Spleen (tissue), 11 donors: ENCODE measurements at regions not wholly inside any gene's neighbourhood (a gene's known extent, or its start where the extent isn't known, plus 50 kb on each side); places are given as distances from the start of the nearest gene placed in this dataset.
"Not testable (repeated sequence)": the region's sequence is repeated elsewhere in the genome, so short reads cannot be mapped to it uniquely, and the experiment has no call there.

ENCODE experiments used
- DNase-seq: peaks from one replicate; pipeline ENCODE4 v3.0.0-alpha.2; 2020
- H3K27ac ChIP-seq, 8 donors: fragments of 200-600 bp; sonication (generic) in 7 of 8; 1 replicate in 4 of 8; 2 replicates in 4 of 8; pipeline versions ENCODE4 v1.5.0 to v1.8.0; 2016 to 2021; ENCODE audit warnings: inconsistent platforms in 4 of 8, mild to moderate bottlenecking in 4 of 8, moderate library complexity in 1 of 8
- H3K27me3 ChIP-seq, 7 donors: fragments of 200-600 bp; sonication (generic) in 6 of 7; replicated peaks in 1 of 7; 1 replicate in 4 of 7; 2 replicates in 3 of 7; pipeline versions ENCODE4 v1.5.0 to v1.8.0; 2016 to 2021; ENCODE audit warnings: inconsistent platforms in 3 of 7, mild to moderate bottlenecking in 1 of 7
- H3K36me3 ChIP-seq, 6 donors: fragments of 200-600 bp; sonication (generic) in 5 of 6; 1 replicate in 4 of 6; 2 replicates in 2 of 6; pipeline versions ENCODE4 v1.5.0 to v1.8.0; 2016 to 2021; ENCODE audit warnings: inconsistent platforms in 2 of 6
- H3K4me1 ChIP-seq, 6 donors: fragments of 200-600 bp; sonication (generic) in 5 of 6; 1 replicate in 3 of 6; 2 replicates in 3 of 6; pipeline versions ENCODE4 v1.5.0 to v1.8.0; 2016 to 2021; ENCODE audit warnings: inconsistent platforms in 3 of 6
- H3K4me3 ChIP-seq, 8 donors: fragments of 200-600 bp; sonication (generic) in 7 of 8; 1 replicate in 4 of 8; 2 replicates in 4 of 8; pipeline versions ENCODE4 v1.5.0 to v1.8.0; 2016 to 2021; ENCODE audit warnings: inconsistent platforms in 4 of 8, mild to moderate bottlenecking in 4 of 8, moderate library complexity in 2 of 8
- H3K9me3 ChIP-seq, 8 donors: fragments of 200-600 bp; sonication (generic) in 7 of 8; 1 replicate in 4 of 8; 2 replicates in 4 of 8; pipeline versions ENCODE4 v1.5.0 to v1.8.0; 2016 to 2021; ENCODE audit warnings: inconsistent platforms in 4 of 8
- CTCF ChIP-seq, 11 experiments: fragments of 200-600 bp in 7 of 11; fragments of 450-650 bp in 4 of 11; sonication (generic) in 4 of 11; IDR thresholded peaks in 8 of 11; conservative IDR thresholded peaks in 3 of 11; 1 replicate in 7 of 11; 2 replicates in 4 of 11; pipeline versions ENCODE4 v1.4.0 to v1.8.0; 2016 to 2021; ENCODE audit warnings: antibody characterized with exemption in 11 of 11, inconsistent platforms in 4 of 11, mild to moderate bottlenecking in 1 of 11
- POLR2A ChIP-seq, 3 donors: fragments of 450-650 bp; IDR thresholded peaks; one replicate each; pipeline ENCODE4 v1.5.1; 2017; ENCODE audit warnings: antibody characterized with exemption in 3 of 3, mild to moderate bottlenecking in 1 of 3
- POLR2AphosphoS5 ChIP-seq, 3 donors: sonication (generic); formaldehyde crosslinking; IDR thresholded peaks; one replicate each; pipeline ENCODE4 v1.5.1; 2017; ENCODE audit warnings: antibody characterized with exemption in 3 of 3
- WGBS, 5 donors: extraction: QIAGEN DNeasy Blood & Tissue Kit in 3 of 5; methylation state at CpG; one replicate each; pipeline versions ENCODE4 v1.1.5 to v1.1.7; 2013 to 2018; 5-methylcytosine and 5-hydroxymethylcytosine counted together
- intact Hi-C: fragments of 100-400 bp; cut with DNase I; formaldehyde crosslinking; loops from one replicate; pipeline ENCODE4 v1.15.0; 2023; ENCODE audit warnings: low total_unique reads
- donor health status: healthy with polysubstance abuse.
- donor health status: DM: no; HTN: no; CAD: no; lungs with moderate emphysema.
- donor health status: DM: no; HTN: no; CAD: no.
- donor health status: Bipolar disorder and iron deficiency.
- donor health status: healthy.
- donor health status: DM: no; HTN: no; CAD: no.
- donor health status: DM: yes; HTN: yes; CAD: no.

- intact Hi-C loops = no loop called here
- DNase-seq = no peak
These were observed 175.8 kb downstream of the NPIPB11 start for GRCh38 chr16:29230671-29231096.

GRCh38 chr16:29230006-29230668 lies 176.4 kb downstream of the NPIPB11 start:
- 90 to 96% (median 92%) methylated on average over 10 to 21 of the region's 21 CpGs for WGBS, 5 donors

More at GRCh38 chr16:29230671-29231096, 175.8 kb downstream of the NPIPB11 start:
- no peaks in the 10 kb centered on the region for H3K9me3 ChIP-seq
- no peak overlapping the region for H3K4me3 ChIP-seq
- H3K36me3 ChIP-seq = peaks cover 0 to 14% (median 0%) of the 10 kb centered on the region in 6 donors
- TF ChIP-seq CTCF (IDR thresholded peaks at IDR 0.05 in 8 of 11, conservative IDR thresholded peaks at IDR 0.05 in 3 of 11) (no peak), POLR2AphosphoS5 (IDR thresholded peaks at IDR 0.05) (no peak), POLR2A (IDR thresholded peaks at IDR 0.05) (no peak)
- peaks cover 0 to 26% (median 2%) of the 10 kb centered on the region in 6 donors for H3K4me1 ChIP-seq
- WGBS, 5 donors = 83 to 93% (median 87%) methylated on average over 11 to 22 of the region's 22 CpGs
- no peaks in the 10 kb centered on the region for H3K27me3 ChIP-seq
- no peak overlapping the region for H3K27ac ChIP-seq

GRCh38 chr16:29229616-29230005 lies 176.9 kb downstream of the NPIPB11 start:
- DNase-seq, intact Hi-C loops, H3K4me3 ChIP-seq, H3K27me3 ChIP-seq, H3K9me3 ChIP-seq: not testable (repeated sequence)
- peaks cover 0 to 26% (median 2%) of the 10 kb centered on the region in 6 donors for H3K4me1 ChIP-seq
- 48 to 82% (median 72%) methylated on average over 6 to 8 of the region's 8 CpGs for WGBS, 5 donors
- peak overlapping the region in 1 of 8 donors; percentile 8 for H3K27ac ChIP-seq
- peaks cover 0 to 14% (median 0%) of the 10 kb centered on the region in 6 donors for H3K36me3 ChIP-seq
- TF ChIP-seq POLR2AphosphoS5 (IDR thresholded peaks at IDR 0.05) = peak in 1 of 3 donors; percentile 23

More at GRCh38 chr16:29230006-29230668, 176.4 kb downstream of the NPIPB11 start:
- H3K27me3 ChIP-seq, H3K9me3 ChIP-seq, intact Hi-C loops, DNase-seq, H3K4me3 ChIP-seq: not testable (repeated sequence)
- H3K27ac ChIP-seq = peak overlapping the region in 1 of 8 donors; percentile 8
- H3K4me1 ChIP-seq = peaks cover 0 to 26% (median 2%) of the 10 kb centered on the region in 6 donors
- H3K36me3 ChIP-seq = peaks cover 0 to 14% (median 0%) of the 10 kb centered on the region in 6 donors

GRCh38 chr16:29228664-29229611 lies 177.6 kb downstream of the NPIPB11 start:
- H3K4me3 ChIP-seq, H3K27me3 ChIP-seq, intact Hi-C loops, DNase-seq, H3K9me3 ChIP-seq, H3K27ac ChIP-seq: not testable (repeated sequence)
- Histone ChIP-seq H3K36me3 (peaks cover 0 to 14% (median 0%) of the 10 kb centered on the region in 6 donors), H3K4me1 (peaks cover 0 to 30% (median 2%) of the 10 kb centered on the region in 6 donors)
- WGBS, 5 donors = 79 to 95% (median 89%) methylated on average over 21 to 28 of the region's 29 CpGs

GRCh38 chr16:29227751-29228663 lies 178.5 kb downstream of the NPIPB11 start:
- WGBS, 5 donors = 51 to 82% (median 57%) methylated on average over 8 to 18 of the region's 20 CpGs
- H3K27ac ChIP-seq, H3K27me3 ChIP-seq, H3K4me3 ChIP-seq, H3K9me3 ChIP-seq, intact Hi-C loops: not testable (repeated sequence)
- TF ChIP-seq CTCF (IDR thresholded peaks at IDR 0.05 in 8 of 11, conservative IDR thresholded peaks at IDR 0.05 in 3 of 11) = peak in 8 of 11 experiments; percentile 24 to 73 (median 56)
- peak; percentile 51 to 73 (median 55) for TF ChIP-seq POLR2AphosphoS5 (IDR thresholded peaks at IDR 0.05)
- peaks cover 0 to 14% (median 0%) of the 10 kb centered on the region in 6 donors for H3K36me3 ChIP-seq
- H3K4me1 ChIP-seq = peaks cover 0 to 35% (median 2%) of the 10 kb centered on the region in 6 donors
- peak; percentile 88 for DNase-seq
